ENCODE measurements at regions not wholly inside any gene's neighbourhood (a gene's known extent, or its start where the extent isn't known, plus 50 kb on each side); places are given as distances from the start of the nearest gene placed in this dataset.

DNA sequence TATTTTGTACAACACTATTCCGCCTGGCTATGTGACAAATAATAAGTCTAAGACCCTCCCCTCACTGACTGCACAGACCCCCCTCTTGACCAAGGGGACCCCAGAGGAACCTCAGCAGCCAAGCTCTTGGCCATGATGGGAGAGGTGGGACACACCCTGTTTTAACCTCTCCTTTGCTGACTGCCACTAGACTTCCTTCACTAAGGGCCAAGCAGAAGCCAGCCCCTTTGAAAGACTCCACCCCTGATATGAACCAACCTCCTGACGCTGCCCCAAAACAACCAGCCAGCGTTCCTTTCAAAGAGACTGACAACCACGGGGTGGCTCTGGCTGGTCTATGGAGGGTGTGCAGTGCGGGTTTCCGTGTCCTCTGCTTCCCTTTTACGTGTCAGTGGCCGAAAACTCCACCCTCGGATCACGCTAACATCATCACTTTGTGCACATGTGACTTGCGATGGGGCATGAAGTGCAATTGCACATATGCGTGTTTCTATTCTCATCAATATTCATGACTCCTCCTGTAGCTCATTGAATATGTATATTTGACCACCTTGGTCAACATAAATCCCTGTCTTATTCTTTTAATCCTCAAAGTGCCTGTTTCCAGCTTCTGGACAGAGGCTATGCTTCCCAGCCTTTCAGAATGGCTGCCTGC, 643.9 kb downstream of the TBC1D22A start:
- Histone ChIP-seq H2BK15ac (ENCODE audit: low read depth, low read length) (no peak overlapping the region), H3K9me3 (ENCODE audit: control insufficient read depth, insufficient read depth, low read length) (peaks cover 12% of the 10 kb centered on the region), H3K9me1 (ENCODE audit: insufficient read depth, low read length) (no peaks in the 10 kb centered on the region), H2AK5ac (ENCODE audit: low read depth, low read length) (no peak overlapping the region), H4K91ac (ENCODE audit: insufficient read depth, low read depth, low read length) (no peak overlapping the region), H3K36me3 (ENCODE audit: control insufficient read depth, insufficient read depth, low read length) (no peaks in the 10 kb centered on the region), H3K27ac (ENCODE audit: insufficient read depth, low read length) (no peak overlapping the region), H2BK120ac (ENCODE audit: low read depth, low read length) (no peak overlapping the region), H2AK9ac (replicated peaks; ENCODE audit: low read depth, low read length, poor library complexity) (no peak overlapping the region), H2AFZ (replicated peaks; ENCODE audit: low read length, poor library complexity) (no peak overlapping the region), H2BK20ac (ENCODE audit: low read depth, low read length) (no peak overlapping the region), H3K4ac (ENCODE audit: low read depth, low read length) (no peak overlapping the region), H3K23ac (ENCODE audit: low read depth, low read length) (no peak overlapping the region), H4K20me1 (ENCODE audit: insufficient read depth, low read length) (no peaks in the 10 kb centered on the region), H3K4me1 (ENCODE audit: control insufficient read depth, insufficient read depth, low read length) (no peaks in the 10 kb centered on the region), H3K4me3 (ENCODE audit: insufficient read depth, low read depth, low read length) (no peak overlapping the region), H2BK5ac (ENCODE audit: low read depth, low read length, poor library complexity, severe bottlenecking) (no peak overlapping the region), H3K14ac (replicated peaks; ENCODE audit: low read depth, low read length) (no peak overlapping the region), H3K9ac (ENCODE audit: low read depth, low read length) (no peak overlapping the region), H3K56ac (ENCODE audit: extremely low read depth, insufficient read depth, low read length) (no peak overlapping the region), H3K4me2 (ENCODE audit: low read depth, low read length) (no peak overlapping the region), H4K5ac (ENCODE audit: low read depth, low read length) (no peak overlapping the region), H3K79me1 (ENCODE audit: low read depth in 1 of 2, low read length in 2 of 2) (no peaks in the 10 kb centered on the region), H3K27me3 (ENCODE audit: control insufficient read depth, insufficient read depth, low read length) (no peaks in the 10 kb centered on the region), H4K8ac (ENCODE audit: low read depth in 2 of 2, low read length in 2 of 2) (no peak overlapping the region), H3K18ac (ENCODE audit: low read depth, low read length) (no peak overlapping the region)
- TF ChIP-seq CEBPB (IDR thresholded peaks at IDR 0.05; ENCODE audit: low read depth, low read length) (no peak), RCOR1 (IDR thresholded peaks at IDR 0.05; ENCODE audit: insufficient replicate concordance, low read length) (no peak), BHLHE40 (IDR thresholded peaks at IDR 0.05; ENCODE audit: low read depth, low read length) (no peak), RFX5 (IDR thresholded peaks at IDR 0.05; ENCODE audit: low read depth, low read length) (no peak)
- TF ChIP-seq, protein P1, sequence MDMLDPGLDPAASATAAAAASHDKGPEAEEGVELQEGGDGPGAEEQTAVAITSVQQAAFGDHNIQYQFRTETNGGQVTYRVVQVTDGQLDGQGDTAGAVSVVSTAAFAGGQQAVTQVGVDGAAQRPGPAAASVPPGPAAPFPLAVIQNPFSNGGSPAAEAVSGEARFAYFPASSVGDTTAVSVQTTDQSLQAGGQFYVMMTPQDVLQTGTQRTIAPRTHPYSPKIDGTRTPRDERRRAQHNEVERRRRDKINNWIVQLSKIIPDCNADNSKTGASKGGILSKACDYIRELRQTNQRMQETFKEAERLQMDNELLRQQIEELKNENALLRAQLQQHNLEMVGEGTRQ (IDR thresholded peaks at IDR 0.05; ENCODE audit: low read depth, low read length): no peak
- TF ChIP-seq, protein P2, sequence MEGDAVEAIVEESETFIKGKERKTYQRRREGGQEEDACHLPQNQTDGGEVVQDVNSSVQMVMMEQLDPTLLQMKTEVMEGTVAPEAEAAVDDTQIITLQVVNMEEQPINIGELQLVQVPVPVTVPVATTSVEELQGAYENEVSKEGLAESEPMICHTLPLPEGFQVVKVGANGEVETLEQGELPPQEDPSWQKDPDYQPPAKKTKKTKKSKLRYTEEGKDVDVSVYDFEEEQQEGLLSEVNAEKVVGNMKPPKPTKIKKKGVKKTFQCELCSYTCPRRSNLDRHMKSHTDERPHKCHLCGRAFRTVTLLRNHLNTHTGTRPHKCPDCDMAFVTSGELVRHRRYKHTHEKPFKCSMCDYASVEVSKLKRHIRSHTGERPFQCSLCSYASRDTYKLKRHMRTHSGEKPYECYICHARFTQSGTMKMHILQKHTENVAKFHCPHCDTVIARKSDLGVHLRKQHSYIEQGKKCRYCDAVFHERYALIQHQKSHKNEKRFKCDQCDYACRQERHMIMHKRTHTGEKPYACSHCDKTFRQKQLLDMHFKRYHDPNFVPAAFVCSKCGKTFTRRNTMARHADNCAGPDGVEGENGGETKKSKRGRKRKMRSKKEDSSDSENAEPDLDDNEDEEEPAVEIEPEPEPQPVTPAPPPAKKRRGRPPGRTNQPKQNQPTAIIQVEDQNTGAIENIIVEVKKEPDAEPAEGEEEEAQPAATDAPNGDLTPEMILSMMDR (conservative IDR thresholded peaks at IDR 0.05; ENCODE audit: low read depth, low read length): no peak
- TF ChIP-seq, protein P3, sequence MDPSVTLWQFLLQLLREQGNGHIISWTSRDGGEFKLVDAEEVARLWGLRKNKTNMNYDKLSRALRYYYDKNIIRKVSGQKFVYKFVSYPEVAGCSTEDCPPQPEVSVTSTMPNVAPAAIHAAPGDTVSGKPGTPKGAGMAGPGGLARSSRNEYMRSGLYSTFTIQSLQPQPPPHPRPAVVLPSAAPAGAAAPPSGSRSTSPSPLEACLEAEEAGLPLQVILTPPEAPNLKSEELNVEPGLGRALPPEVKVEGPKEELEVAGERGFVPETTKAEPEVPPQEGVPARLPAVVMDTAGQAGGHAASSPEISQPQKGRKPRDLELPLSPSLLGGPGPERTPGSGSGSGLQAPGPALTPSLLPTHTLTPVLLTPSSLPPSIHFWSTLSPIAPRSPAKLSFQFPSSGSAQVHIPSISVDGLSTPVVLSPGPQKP (IDR thresholded peaks at IDR 0.05; ENCODE audit: borderline replicate concordance, low read depth, low read length): no peak
- ATAC-seq (ENCODE audit: low read depth) (no peak), DNase-seq (no peak)
- CTCF ChIA-PET: no interaction called here
- BruUV-seq (replicated peaks): no TSS peak
- POLR2A ChIA-PET (ENCODE audit: unreplicated experiment): no interaction called here
- dilution Hi-C loops (cut with HindIII; ENCODE audit: low sequenced_read_pairs, unreplicated experiment): no loop called here
- 100% methylated on average over 1 of the region's 12 CpGs; no CpG with 5 or more reads in 1 of the 2 experiments for WGBS, 2 experiments (ENCODE audit: extremely low coverage in 2 of 2, insufficient read length in 1 of 2)
- in situ Hi-C loops (cut with MboI; ENCODE audit: low sequenced_read_pairs): no loop called here
- intact Hi-C loops (cut with micrococcal nuclease): no loop called here

Measured in IMR-90 (cell line).